Smooth muscle cell (in vitro differentiated cells): ENCODE measurements at regions not wholly inside any gene's neighbourhood (a gene's known extent, or its start where the extent isn't known, plus 50 kb on each side); places are given as distances from the start of the nearest gene placed in this dataset.
A peak's percentile ranks its signal among the peaks of the same experiment; 100 is the strongest.

ENCODE experiments used
- DNase-seq: peaks from one replicate; lab custom pipeline; 2025; ENCODE audit not compliant: unreplicated experiment; lab: John Stamatoyannopoulos, UW
- H2AFZ ChIP-seq: fragments of 200-600 bp; sonication (generic); 2 replicates; pipeline ENCODE4 v1.6.0; 2016; ENCODE audit warnings: antibody characterized with exemption, low read depth, mild to moderate bottlenecking
- H3F3A ChIP-seq: fragments of 200-600 bp; sonication (generic); 2 replicates; pipeline ENCODE4 v1.6.0; 2017; ENCODE audit warnings: antibody characterized with exemption, low read depth
- H3K27ac ChIP-seq: fragments of 200-600 bp; sonication (generic); 2 replicates; pipeline ENCODE4 v1.5.1; 2016; ENCODE audit warnings: low read depth, mild to moderate bottlenecking
- H3K27me3 ChIP-seq: fragments of 200-600 bp; sonication (generic); 2 replicates; pipeline ENCODE4 v1.6.1; 2016; ENCODE audit warnings: low read depth, mild to moderate bottlenecking
- H3K36me3 ChIP-seq: fragments of 200-600 bp; sonication (generic); 2 replicates; pipeline ENCODE4 v1.5.1; 2016; ENCODE audit warnings: low read depth
- H3K4me1 ChIP-seq: fragments of 200-600 bp; sonication (generic); 2 replicates; pipeline ENCODE4 v1.5.1; 2016; ENCODE audit warnings: low read depth
- H3K4me2 ChIP-seq: fragments of 200-600 bp; sonication (generic); 2 replicates; pipeline ENCODE4 v1.6.0; 2016; ENCODE audit warnings: mild to moderate bottlenecking
- H3K4me3 ChIP-seq: fragments of 200-600 bp; sonication (generic); 2 replicates; pipeline ENCODE4 v1.5.1; 2016; ENCODE audit warnings: mild to moderate bottlenecking
- H3K79me2 ChIP-seq: fragments of 200-600 bp; sonication (generic); 2 replicates; pipeline ENCODE4 v1.6.0; 2016; ENCODE audit warnings: low read depth, mild to moderate bottlenecking
- H3K9ac ChIP-seq: fragments of 200-600 bp; sonication (generic); 2 replicates; pipeline ENCODE4 v1.6.0; 2016; ENCODE audit warnings: low read depth
- H3K9me3 ChIP-seq: fragments of 200-600 bp; sonication (generic); replicated peaks from 2 replicates; pipeline ENCODE4 v1.5.1; 2016; ENCODE audit warnings: low read depth
- H4K20me1 ChIP-seq: fragments of 200-600 bp; sonication (generic); 2 replicates; pipeline ENCODE4 v1.6.0; 2016; ENCODE audit warnings: low read depth
- WGBS: methylation state at CpG from one replicate; pipeline ENCODE4 v1.1.7; 2016; ENCODE audit warnings: low lambda C conversion rate; 5-methylcytosine and 5-hydroxymethylcytosine counted together
- TF ChIP-seq, protein P1 (sequence below): fragments of 200-600 bp; sonication (generic); IDR thresholded peaks from 2 replicates; pipeline ENCODE4 v1.5.1; 2017; ENCODE audit warnings: borderline replicate concordance, mild to moderate bottlenecking, antibody characterized with exemption; ENCODE audit not compliant: insufficient read depth, poor library complexity, severe bottlenecking

DNA sequence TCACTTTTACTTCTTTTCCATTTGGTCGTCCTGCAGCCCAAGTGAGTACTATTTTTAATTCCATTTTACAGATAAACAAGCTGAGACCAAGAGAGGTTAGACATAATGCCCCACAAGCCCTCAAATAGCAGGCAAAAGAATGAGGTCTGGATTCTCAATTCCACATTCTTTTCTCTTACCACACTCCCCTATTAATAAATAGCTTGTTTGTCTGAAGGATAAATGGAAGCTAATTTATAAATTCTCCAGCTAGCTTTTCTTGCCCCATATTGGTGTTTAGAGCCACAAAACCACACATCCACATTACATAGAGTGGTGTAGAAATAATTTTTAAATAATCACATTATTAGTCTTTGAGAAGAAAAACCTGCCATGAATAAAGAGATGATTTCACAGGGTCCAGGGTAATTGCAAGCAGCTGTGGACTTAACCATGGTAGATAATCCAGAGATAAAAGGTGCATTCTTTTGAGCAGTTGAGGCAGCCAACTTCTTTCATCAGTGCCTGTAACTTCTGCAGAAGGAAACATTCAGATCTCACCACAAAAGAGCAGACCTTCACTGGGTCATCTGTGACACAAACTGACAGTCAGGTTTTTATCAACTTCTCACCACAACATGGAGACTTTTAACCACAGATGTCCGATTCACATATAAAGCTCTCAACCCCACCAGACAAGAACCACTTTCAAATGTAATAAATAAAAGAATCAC, 313.4 kb upstream of the STT3B start:
- DNase-seq: no peak

DNA sequence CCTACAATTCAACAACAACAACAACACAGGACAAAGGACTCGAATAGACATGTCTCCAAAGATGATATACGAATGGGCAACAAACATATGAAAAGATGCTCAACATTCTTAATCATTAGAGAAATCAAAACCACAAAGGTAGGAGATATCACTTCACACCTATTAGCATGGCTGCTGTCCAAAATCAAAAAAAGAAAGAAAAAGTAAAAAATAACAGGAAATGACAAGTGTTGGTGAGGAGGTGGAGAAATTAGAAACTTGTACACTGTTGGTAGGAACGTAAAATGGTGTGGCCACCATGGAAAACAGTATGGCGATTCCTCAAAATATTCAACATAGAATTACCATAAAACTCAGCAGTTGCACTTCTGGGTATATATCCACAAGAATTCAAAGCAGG, 312.3 kb upstream of the STT3B start:
- Histone ChIP-seq H3F3A (no peaks in the 10 kb centered on the region), H3K4me3 (no peak overlapping the region), H3K9me3 (no peaks in the 10 kb centered on the region), H4K20me1 (no peaks in the 10 kb centered on the region), H3K4me2 (no peak overlapping the region), H2AFZ (no peak overlapping the region), H3K27me3 (no peaks in the 10 kb centered on the region), H3K4me1 (no peaks in the 10 kb centered on the region), H3K36me3 (no peaks in the 10 kb centered on the region), H3K9ac (no peak overlapping the region), H3K79me2 (no peaks in the 10 kb centered on the region), H3K27ac (no peak overlapping the region)
- TF ChIP-seq, protein P1, sequence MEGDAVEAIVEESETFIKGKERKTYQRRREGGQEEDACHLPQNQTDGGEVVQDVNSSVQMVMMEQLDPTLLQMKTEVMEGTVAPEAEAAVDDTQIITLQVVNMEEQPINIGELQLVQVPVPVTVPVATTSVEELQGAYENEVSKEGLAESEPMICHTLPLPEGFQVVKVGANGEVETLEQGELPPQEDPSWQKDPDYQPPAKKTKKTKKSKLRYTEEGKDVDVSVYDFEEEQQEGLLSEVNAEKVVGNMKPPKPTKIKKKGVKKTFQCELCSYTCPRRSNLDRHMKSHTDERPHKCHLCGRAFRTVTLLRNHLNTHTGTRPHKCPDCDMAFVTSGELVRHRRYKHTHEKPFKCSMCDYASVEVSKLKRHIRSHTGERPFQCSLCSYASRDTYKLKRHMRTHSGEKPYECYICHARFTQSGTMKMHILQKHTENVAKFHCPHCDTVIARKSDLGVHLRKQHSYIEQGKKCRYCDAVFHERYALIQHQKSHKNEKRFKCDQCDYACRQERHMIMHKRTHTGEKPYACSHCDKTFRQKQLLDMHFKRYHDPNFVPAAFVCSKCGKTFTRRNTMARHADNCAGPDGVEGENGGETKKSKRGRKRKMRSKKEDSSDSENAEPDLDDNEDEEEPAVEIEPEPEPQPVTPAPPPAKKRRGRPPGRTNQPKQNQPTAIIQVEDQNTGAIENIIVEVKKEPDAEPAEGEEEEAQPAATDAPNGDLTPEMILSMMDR: no peak
- 97% methylated on average over 4 of the region's 4 CpGs for WGBS
- no peak for DNase-seq

More for the DNA sequence above, 313.4 kb upstream of the STT3B start:
- H3K79me2 ChIP-seq: no peaks in the 10 kb centered on the region
- no peaks in the 10 kb centered on the region for H3K27me3 ChIP-seq
- peak overlapping the region; percentile 25 for H3K27ac ChIP-seq
- 11% methylated on average over 2 of the region's 2 CpGs for whole genome bisulfite sequencing
- peaks cover 3% of the 10 kb centered on the region for H3K4me1 ChIP-seq
- TF ChIP-seq, protein P1: no peak
- no peaks in the 10 kb centered on the region for H4K20me1 ChIP-seq
- no peaks in the 10 kb centered on the region for H3F3A ChIP-seq
- no peaks in the 10 kb centered on the region for H3K36me3 ChIP-seq
- H3K4me2 ChIP-seq: peak overlapping the region; percentile 12
- no peak overlapping the region for H3K4me3 ChIP-seq
- H2AFZ ChIP-seq: no peak overlapping the region
- no peak overlapping the region for H3K9ac ChIP-seq
- no peaks in the 10 kb centered on the region for H3K9me3 ChIP-seq

DNA sequence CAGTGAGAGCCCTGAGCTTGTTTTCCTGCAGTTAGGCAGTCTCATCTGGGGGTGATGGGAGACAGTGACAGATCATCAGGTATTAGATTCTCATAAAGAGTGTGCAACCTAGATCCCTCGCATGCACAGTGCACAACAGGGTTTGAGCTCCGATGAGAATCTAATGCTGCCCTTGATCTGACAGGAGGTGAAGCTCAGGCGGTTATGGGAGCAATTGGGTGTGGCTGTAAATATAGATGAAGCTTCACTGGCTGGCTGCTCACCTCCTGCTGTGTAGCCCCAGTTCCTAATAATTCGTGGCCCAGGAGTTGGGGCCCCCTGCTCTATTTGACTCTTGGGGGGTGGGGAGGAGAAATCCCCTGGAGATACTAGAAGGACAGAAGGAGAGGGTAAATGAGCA, 309.4 kb upstream of the STT3B start:
- no peak overlapping the region for H3K4me3 ChIP-seq
- 93% methylated on average over 4 of the region's 4 CpGs for WGBS
- H3K9me3 ChIP-seq: no peaks in the 10 kb centered on the region
- no peak for DNase-seq
- H3K36me3 ChIP-seq: no peaks in the 10 kb centered on the region
- no peaks in the 10 kb centered on the region for H3K27me3 ChIP-seq
- TF ChIP-seq, protein P1: no peak
- H4K20me1 ChIP-seq: no peaks in the 10 kb centered on the region
- H3K9ac ChIP-seq: no peak overlapping the region
- no peaks in the 10 kb centered on the region for H3K79me2 ChIP-seq
- no peak overlapping the region for H3K27ac ChIP-seq
- H3F3A ChIP-seq: no peaks in the 10 kb centered on the region
- no peaks in the 10 kb centered on the region for H3K4me1 ChIP-seq
- no peak overlapping the region for H2AFZ ChIP-seq
- no peak overlapping the region for H3K4me2 ChIP-seq

DNA sequence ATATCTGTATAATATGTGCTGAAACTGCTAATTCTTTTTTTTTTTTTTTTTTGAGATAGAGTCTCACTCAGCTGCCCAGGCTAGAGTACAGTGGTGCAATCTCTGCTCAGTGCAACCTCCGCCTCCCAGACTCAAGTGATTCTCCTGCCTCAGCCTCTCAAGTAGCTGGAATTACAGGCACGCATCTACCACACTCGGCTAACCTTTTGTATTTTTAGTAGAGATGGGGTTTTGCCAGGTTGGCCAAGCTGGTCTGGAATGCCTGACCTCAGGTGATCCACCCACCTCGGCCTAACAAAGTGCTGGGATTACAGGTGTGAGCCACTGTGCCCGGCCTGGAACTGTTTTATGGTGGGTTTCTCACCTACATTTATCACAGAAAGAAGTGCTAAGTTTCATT, 307.8 kb upstream of the STT3B start:
- no peak overlapping the region for H3K9ac ChIP-seq
- H3K27ac ChIP-seq: no peak overlapping the region
- DNase-seq: no peak
- no peaks in the 10 kb centered on the region for H3K4me1 ChIP-seq
- no peaks in the 10 kb centered on the region for H3K9me3 ChIP-seq
- no peaks in the 10 kb centered on the region for H3K36me3 ChIP-seq
- H3K27me3 ChIP-seq: no peaks in the 10 kb centered on the region
- 85% methylated on average over 5 of the region's 5 CpGs for WGBS
- no peaks in the 10 kb centered on the region for H4K20me1 ChIP-seq
- TF ChIP-seq, protein P1: no peak
- no peaks in the 10 kb centered on the region for H3F3A ChIP-seq
- H3K4me3 ChIP-seq: no peak overlapping the region
- H3K4me2 ChIP-seq: no peak overlapping the region
- H2AFZ ChIP-seq: no peak overlapping the region
- H3K79me2 ChIP-seq: no peaks in the 10 kb centered on the region
